GM18507 (cell line): ENCODE measurements at regions not wholly inside any gene's neighbourhood (a gene's known extent, or its start where the extent isn't known, plus 50 kb on each side); places are given as distances from the start of the nearest gene placed in this dataset.
A peak's percentile ranks its signal among the peaks of the same experiment; 100 is the strongest.

Experiments
- DNase-seq: peaks from one replicate; pipeline ENCODE4 v3.0.0; 2011; ENCODE audit warnings: low read depth; ENCODE audit not compliant: insufficient read length; ENCODE audit errors: extremely low spot score
- FAIRE-seq: peaks from 2 replicates; lab custom pipeline; 2011; peaks lifted over from hg19 to GRCh38; lab: Jason Lieb, UNC

DNA sequence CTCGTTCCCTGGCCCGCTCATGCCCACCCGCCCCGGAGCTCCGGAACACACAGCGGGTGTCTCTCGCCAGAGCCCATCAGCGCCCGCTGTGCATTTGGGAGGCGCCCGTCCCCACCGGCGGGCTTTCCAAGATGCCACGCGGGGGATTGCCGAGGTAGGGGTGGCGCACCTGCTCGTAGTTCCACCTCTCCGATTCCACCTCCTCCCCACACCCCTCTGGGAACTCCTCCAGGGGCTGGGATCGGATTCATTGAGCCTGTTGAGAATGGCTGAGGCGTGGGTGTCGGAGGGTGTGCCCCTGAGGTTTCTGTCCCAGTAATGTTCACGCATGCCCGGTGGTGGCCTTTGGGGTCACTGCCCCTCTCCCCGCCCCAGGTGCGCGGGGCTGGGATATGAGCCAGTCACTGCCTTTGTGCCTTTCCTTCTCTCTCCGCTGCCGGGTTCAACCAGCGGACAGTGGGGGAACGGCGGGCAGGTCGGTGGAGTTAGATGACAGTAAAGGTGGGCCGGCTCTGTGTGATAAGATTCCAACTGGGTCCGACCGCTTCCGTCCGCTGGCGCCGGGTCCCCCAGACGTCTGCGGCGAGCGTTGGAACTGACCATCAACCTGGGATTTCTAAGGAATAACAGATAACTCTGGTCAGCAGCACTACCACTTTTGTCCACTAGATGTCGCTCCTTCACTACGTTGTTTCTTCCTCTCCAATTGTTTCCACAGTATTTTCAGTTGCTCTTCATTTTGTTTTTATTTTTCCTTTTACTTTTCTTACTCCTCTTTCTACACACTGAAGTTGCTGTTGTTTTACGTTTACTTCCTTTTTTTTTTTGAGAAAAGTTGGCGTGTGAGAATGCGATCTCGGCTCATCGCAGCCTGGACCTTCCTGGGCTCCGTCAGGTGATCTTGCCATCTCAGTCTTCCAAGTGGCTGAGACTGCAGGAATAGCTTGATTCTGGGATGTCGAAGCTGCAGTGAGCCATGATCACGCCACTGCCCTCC, 178.1 kb upstream of the ALG10B start:
- peak; percentile 12 for DNase-seq
- peak; percentile 95 for FAIRE-seq

DNA sequence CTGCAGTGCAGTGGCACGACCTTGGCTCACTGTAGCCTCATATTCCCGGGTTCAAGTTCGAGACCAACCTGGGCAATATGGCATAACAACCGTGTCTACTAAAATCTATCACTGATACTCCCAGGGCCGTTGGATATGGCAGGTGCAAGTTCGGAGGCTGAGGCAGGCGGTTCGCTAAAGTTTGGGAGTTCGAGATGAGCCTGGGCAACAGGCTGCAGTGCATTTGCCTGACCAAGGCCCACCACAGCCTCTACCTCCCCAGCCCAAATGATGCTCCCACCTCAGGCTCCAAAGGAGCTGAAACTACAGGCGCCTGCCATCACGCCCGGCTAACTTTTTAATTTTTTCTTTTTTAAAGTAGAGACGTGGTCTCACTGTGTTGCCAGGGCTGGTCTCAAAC, 177.1 kb upstream of the ALG10B start:
- no peak for DNase-seq
- no peak for FAIRE-seq

DNA sequence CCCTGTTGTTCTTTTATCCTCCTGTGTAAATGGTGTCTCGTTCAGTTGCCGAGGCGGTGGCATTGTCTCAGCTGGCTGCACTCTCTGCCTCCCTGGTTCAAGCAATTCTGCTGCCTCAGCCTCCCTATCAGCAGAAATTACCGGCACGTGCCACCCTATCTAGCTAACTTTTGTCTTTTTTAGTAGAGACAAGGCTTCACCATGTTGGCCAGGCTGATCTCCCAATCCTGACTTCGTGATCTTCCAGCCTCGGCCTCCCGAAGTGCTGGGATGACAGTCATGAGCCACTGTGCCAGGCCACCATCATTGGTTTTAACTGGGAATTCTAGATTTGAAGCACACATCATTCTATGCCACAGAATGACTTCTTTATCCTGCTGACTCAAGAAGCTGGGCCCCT, 175.3 kb upstream of the ALG10B start:
- DNase-seq (no peak), FAIRE-seq (no peak)

DNA sequence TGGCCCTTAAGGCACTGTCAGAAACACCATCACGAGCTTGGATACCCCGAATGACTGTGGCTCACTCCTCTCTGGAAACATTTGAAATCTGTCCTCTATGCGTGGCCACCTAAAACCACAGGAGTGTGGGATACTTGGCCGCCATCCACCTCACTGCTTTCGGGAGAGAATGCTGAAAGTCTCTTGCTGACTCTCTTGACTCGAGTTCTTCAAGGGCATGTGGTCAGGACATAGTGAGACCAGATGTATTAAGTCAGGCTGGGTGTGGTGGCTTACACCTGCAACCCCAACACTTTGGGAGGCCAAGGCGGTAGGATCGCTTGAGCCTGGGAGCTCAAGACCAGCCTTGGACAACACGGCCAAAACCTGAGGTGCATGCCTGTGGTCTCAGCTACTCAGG, 174.7 kb upstream of the ALG10B start:
- no peak for DNase-seq
- no peak for FAIRE-seq

DNA sequence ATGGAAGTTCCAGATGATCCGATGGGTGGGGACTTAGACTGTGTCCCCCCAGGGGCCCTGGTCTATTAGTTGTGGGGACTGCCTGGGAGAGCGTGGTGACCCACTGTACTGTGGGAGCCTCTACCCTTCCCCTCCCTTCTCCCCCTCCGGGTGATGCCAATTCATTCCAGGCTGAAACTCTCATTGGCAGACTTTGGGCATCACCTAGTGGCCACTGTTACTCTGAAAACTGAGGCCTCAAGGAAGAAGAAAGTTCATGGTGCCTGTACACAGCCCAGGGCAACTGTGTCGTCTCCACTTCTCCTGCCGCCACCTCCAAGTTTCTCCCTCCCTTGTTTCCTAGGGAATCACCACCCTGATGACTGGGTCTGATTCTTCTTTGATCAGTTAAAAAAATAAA, 173.6 kb upstream of the ALG10B start:
- DNase-seq (no peak), FAIRE-seq (peak; percentile 83)

DNA sequence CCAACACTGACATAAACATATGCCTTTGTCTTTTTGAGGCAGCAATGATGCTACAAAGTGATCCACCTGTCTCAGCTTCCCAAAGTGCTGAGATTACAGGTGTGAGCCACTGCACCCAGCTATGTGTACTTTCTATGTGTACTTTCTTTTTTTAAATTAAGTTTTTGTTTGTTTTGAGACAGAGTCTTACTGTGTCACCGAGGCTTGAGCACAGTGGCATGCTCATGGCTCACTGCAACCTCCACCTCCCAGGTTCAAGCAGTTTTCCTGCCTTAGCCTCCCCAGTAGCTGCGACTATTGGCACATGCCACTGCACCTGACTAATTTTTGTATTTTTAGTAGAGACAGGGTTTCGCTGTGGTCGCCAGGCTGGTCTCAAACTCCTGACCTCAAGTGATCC, 172.5 kb upstream of the ALG10B start:
- FAIRE-seq (no peak), DNase-seq (no peak)

DNA sequence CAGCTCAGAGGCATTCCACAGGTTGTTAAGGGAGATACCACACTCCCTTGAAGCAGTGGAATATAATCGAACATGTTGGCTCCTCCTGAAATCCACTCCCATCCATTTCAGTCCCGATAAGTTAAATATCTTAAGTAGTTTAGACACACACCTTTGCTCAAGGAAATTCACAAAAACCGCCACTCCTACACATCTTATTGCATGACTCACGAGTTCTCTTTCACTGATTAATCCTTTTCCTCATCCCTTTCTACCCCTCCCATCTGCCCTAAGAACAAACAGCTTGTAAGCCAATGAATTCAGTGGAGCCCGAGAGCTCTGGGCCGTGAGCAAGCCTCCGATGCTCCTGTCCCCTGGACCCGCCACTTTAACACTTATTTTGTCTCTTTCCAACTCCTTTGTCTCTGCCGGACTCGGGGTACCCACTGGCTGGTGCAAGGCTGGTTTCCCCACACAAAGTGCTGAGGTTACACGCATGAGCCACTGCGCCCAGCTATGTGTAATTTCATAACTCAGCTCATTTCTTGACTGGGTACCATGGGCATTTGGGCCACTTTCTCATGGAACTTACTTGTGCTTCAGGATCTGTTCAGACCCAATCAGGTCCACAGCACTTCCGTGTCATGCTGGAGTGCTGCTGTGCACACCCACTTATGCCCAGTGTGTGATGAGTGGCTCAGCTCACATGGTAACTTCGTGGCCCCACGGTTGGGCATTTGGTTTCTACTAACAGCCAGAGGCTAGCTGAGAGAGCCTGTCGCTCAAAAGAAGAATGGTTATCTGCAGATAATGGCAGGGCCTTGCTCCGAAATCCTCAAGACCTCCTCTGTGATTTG, 171.8 kb upstream of the ALG10B start:
- FAIRE-seq (no peak), DNase-seq (no peak)

DNA sequence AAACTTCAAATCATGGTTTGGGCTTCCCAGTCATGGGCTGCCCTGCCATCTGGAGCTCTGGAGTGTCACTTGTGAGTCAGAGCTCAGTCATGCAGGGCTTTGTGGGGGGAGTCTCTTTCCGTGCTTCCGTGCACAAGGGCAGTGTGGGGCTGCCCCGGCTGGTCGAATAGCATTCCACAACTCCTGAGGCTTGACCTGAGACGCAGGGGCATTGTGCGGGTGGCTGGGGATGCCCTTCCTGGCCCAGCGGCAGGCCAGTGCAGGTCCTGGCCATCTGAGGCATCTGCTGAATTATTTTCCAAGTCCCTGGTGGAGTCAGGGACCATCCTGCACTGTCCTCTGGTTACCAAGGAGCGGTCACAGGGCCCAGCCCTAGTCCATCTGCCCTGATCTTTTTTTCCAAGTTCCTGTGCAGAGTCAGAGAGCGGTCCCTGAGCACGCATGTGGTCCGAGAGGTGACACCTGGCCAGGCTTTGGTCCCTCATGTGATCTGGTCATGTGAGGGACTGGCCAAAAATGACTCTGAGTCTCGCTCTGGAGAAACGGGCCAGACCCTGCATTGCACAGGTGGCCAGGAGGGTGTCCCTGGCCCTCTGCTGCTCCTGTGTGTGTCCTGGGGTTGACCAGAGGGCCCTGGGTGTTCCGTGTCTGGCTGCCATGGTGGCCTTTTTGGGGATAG, 167.0 kb upstream of the ALG10B start:
- no peak for DNase-seq

DNA sequence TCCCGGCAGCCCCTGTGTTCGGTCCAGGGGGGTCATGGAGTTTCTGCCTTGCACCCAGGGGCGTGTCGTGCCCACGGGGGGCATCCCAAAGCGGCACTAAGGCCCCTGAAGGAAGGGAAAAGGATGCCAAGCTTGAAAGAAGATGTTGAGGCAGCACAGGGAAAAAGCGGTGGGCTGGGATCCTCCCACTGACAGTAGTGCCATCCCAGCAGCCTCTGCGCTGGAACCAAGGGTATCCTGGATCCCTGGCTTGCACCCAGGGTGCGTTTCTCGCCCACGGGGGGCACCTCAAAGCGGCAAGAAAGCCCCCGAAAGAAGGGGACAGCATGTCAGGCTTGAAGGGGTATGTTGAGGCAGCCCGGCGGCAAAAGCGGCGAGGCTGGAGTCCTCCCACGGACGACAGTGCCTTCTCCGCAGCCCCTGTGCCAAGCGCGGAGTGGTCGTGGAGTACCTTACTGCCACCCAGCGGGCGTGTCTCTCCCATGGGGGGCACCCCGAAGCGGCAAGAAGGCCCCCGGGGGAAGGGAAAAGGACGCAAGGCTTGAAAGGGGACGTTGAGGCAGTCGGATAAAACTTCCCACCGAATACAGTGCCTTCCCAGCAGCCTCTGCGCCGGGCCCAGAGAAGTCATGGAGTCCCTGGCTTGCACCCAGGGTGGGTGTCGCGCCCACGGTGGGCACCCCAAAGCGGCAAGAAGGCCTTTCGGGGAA, 164.4 kb upstream of the ALG10B start:
- no peak for FAIRE-seq

More for the DNA sequence above, 167.0 kb upstream of the ALG10B start:
- FAIRE-seq = peak; percentile 96

DNA sequence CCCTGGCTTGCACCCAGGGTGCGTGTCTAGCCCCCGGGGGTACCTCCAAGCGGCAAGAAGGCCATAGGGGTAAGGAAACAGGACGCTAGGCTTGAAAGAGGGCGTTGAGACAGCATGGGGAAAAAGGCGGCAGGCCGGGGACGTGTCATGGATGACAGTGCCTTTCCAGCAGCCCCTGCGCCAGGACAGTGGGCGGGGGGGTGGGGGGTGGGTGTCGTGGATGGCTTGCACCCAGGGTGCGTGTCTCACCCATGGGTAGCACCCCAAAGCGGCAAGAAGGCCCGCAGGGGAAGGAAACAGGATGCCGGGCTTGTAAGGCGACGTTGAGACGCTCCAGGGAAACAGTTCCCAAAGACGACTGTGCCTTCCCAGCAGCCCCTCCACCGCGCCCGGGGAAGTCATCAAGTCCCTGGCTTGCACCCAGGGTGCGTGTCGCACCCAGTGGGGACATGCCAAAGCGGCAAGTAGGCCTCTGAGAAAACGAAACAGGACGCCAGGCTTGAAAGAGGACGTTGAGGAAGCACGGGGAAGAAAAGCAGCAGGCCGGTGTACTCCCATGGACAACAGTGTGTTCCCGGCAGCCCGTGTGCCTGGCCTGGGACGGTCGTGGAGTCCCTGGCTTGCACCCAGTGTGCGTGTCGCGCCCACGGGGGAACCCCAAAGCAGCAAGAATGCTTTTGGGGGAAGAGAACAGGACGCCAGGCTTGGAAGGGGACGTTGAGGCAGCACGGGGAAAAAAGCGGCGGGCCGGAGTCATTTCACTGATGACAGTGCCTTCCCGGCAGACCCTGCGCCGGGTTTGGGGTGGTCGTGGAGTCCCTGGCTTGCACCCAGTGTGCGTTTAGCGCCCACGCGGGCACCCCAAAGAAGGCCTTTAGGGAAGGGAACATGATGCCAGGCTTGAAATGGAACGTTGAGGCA, 163.5 kb upstream of the ALG10B start:
- DNase-seq = no peak

More for the DNA sequence above, 164.4 kb upstream of the ALG10B start:
- no peak for DNase-seq

DNA sequence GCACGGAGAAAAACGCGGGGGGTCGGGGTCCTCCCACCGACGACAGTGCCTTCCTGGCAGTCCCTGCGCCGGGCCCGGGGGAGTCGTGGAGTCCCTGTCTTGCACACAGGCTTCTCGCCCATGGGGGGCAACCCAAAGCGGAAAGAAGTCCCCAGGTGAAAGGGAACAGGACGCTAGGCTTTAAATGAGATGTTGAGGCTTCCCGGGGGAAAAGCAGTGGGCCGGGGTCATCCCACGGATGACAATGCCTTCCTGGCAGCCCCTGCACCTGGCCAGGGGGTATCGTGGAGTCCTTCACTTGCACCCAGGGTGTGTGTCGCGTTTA, 162.9 kb upstream of the ALG10B start:
- DNase-seq = no peak
- FAIRE-seq = no peak

More for the DNA sequence above, 163.5 kb upstream of the ALG10B start:
- FAIRE-seq = no peak

DNA sequence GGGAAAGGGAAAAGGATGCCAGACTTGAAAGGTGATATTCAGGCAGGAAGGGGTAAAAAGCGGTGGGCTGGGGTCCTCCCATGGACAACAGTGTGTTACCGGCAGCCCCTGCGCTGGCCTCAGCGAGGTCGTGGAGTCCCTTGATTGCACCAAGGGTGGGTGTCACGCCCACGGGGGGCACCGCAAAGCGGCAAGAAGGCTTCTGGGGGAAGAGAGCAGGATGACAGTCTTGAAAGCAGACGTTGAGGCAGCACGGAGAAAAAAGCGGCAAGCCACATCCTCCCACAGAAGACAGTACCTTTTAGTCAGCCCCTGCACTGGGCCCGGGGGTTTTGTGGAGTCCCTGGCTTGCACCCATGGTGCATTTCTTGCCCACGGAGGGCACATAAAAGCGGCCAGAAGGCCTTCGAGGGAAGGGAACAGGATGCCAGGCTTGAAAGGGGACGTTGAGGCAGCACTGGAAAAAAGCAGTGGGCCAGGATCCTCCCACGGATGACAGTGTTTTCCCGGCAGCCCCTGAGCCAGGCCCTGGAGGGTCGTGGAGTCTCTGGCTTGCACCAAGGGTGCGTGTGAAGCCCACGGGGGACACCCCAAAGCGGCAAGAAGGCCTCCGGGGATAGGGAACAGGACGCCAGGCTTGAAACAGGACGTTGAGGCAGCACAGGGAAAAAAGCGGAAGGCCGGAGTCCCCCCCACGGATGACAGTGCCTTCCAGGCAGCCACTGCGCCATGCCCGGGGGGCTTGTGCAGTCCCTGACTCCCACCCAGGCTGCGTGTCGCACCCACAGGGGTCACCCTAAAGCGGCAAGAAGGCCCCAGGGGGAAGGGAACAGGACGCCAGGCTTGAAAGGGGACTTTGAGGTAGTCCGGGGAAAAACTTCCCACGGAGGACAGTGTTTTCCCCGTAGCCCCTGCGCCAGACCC, 162.2 kb upstream of the ALG10B start:
- FAIRE-seq = no peak
- DNase-seq = no peak

DNA sequence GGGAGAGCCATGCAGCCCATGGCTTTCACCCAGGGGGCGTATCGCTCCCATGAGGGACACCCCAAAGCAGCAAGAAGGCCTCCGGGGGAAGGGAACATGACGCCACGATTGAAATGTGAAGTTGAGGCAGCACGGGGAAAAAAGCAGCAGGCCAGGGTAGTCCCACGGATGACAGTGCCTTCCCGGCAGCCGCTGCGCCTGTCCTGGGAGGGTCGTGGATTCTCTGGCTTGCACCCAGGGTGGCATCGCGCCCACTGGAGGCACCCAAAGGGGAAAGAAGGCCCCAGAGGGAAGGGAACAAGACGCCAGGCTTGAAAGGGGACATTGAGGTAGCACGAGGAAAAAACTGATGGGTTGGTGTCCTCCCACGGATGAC, 161.6 kb upstream of the ALG10B start:
- DNase-seq = no peak
- no peak for FAIRE-seq

DNA sequence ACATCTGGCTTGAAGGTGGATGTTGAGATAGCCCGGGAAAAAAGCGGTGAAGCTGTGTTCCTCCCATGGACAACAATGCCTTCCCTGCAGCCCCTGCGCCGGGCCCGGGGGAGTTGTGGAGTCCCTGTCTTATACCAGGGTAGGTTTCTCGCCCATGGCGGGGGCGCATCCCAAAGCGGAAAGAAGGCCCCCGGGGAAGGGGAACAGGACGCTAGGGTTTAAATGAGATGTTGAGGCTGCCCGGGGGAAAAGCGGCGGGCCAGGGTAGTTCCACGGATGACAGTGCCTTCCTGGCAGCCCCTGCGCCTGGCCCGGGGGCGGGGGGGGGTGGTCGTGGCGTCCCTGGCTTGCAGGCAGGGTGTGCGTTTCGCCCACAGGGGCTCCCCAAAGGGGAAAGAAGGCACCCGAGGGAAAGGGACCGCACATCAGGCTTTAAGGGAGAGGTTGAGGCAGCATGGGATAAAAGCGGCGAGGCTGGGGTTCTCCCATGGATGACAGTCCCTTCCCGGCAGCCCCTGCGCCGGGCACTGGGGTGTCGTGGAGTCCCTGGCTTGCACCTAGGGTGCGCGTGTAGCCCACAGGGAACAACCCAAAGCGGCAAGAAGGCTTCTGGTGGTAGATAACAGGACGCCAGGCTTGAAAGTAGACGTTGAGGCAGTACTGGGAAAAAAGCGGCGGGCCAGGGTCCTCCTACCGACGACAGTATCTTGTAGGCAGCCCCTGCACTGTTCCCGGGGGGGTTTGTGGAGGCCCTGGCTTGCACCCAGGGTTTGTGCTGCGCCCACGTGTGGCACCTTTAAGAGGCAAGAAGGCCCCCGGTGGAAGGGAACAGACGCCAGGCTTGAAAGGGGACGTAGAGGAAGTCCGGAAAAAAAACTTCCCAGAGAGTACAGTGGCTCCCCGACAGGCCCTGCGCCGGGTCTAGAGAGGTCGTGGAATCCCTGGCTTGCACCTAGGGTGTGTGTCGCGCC, 160.8 kb upstream of the ALG10B start:
- DNase-seq = no peak

DNA sequence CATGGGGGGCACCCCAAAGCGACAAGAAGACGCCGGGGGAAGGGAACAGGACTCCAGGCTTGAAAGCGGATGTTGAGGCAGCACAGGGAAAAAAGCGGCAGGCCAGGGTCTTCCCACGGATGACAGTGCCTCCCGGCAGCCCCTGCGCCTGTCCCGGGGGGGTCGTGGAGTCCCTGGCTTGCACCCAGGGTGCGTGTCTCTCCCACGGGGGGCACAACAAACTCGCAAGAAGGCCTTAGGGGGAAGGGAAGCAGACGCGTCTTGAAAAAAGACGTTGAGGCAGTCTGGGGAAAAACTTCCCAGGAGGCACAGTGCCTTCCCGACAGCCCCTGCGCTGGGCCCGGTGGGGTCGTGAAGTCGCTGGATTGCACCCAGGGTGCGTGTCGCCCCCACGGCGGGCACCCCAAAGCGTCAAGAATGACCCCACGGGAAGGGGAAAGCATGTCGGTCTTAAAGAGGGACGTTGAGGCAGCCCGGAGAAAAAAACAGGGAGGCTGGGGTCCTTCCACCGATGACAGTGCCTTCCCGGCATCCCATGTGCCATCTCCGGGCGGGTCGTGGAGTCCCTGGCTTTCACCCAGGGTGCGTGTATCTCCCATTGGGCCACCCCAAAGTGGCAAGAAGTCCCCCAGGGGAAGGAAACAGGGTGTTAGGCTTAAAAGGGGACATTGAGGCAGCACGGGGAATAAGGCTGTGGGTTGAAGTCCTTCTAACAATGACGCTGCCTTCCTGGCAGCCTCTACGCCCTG, 159.9 kb upstream of the ALG10B start:
- FAIRE-seq (no peak), DNase-seq (no peak)

More for the DNA sequence above, 160.8 kb upstream of the ALG10B start:
- no peak for FAIRE-seq
